ENCODE measurements at regions not wholly inside any gene's neighbourhood (a gene's known extent, or its start where the extent isn't known, plus 50 kb on each side); places are given as distances from the start of the nearest gene placed in this dataset.

DNA sequence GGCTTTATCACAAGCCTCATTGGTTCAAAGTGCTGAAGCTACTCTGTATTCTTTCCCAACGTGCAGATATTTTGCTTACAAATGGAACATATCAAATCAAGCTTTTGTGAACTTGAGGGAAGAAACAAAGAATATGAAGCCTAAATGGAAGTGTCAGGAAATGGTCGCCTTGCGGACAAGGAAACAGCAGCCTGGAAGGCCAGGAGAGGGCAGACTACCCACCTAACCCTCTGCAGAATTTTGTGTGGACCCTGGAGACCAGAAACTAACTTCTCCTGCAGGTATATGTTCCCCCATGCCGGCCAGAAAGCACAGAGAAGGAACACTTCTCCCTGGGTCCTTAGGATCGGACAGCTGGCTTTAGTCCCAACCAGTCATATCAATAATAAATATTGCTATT is 1425.8 kb downstream of the PCDH7 start:
- no peak for TF ChIP-seq GATA2 (IDR thresholded peaks at IDR 0.05; ENCODE audit: low read depth, low read length)
- no peak for TF ChIP-seq GATA3 (IDR thresholded peaks at IDR 0.05; ENCODE audit: low read depth, low read length)

DNA sequence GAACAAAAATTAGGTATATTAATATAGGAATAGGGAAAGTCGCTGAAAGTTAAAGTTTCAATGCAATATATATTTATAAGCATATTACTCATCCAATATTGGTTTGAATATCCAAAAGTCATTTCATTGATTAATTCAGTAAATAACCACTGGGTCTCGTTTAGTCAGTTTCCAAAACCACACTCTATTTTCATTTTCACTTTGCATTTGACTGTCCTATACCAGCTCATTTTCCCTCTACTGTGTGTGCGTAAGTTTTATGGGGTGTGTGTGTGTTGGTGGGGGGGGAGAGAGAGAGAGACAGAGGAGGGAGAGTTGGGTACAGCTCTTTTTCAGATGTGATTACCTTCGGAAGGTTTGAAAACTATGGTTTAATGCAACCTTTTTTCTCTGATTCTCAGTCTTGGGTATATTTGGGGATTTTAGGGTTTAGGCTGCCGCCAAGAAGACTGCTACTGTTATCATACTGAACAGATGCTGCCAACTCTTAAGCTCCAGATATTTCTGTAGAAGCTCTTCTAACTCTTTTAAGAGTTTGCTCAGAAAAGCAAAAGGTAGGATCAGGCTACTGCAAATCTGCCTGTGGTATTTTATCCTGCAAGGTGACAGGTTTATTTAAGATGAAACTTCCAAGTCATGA is 1427.4 kb downstream of the PCDH7 start:
- TF ChIP-seq GATA3 (IDR thresholded peaks at IDR 0.05; ENCODE audit: low read depth, low read length) (no peak), GATA2 (IDR thresholded peaks at IDR 0.05; ENCODE audit: low read depth, low read length) (no peak)

DNA sequence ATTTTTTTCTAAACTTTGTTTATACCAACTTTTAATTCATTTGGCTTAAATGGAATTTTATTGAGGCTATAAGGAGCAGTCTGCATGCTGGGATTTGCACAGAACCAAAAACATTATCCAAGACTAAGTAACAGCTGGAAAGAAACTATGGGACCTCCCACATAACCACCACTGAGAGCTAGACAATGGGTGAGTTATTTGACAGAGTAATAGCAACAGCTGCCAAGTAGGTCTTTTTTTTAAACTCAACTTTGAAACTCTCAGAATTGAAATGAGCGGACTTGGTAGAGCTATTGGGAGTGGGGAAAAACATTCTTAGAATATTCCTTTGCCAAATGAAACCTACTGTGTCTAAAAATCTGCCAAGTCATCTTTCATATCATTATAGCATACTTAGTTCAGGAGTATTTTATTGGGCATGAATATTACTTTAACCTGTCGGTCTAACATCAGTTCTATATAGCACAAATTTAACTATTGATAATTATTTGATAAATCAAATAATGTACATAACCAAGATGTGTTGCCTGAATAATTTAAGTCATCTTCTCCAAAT is 1428.0 kb downstream of the PCDH7 start:
- no peak for TF ChIP-seq GATA2 (IDR thresholded peaks at IDR 0.05; ENCODE audit: low read depth, low read length)
- no peak for TF ChIP-seq GATA3 (IDR thresholded peaks at IDR 0.05; ENCODE audit: low read depth, low read length)

DNA sequence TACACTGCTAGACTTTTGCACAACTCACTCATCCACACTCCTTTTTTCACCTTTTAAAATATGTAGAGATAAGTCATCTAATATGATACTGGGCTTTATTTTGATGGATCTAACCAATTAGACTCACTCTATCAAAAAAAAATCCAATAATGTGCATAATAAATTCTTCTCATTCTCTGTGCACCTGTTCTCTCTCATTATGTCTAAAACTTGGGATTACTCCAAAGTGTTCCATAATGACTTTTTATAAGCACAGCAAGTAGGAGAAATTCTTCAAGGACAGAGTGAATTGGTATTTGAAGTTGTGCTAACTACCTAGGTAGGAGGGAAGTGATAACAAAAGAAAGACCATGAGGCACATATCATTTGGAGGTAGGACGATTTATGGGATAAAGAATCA is 1438.8 kb downstream of the PCDH7 start:
- TF ChIP-seq GATA3 (IDR thresholded peaks at IDR 0.05; ENCODE audit: low read depth, low read length) (no peak), GATA2 (IDR thresholded peaks at IDR 0.05; ENCODE audit: low read depth, low read length) (no peak)

DNA sequence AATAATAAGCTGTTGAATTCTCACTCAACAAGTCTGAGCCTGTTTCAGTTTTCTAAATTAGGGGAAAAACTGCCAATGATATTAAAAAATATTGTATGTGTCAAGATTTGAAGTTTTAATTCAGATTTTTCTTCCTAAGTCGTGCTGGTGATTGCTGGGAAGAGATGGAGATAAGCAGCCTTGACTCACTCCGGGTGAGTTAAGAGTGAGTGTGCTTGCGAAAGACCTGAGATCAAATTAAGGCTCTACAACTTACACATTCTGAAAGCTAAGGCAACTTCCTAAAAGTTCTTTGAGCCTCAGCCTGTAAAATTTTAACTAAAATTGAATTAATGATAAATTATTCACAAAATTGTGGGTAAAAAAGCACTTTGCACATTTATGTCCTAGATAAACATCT is 1441.2 kb downstream of the PCDH7 start:
- TF ChIP-seq GATA2 (IDR thresholded peaks at IDR 0.05; ENCODE audit: low read depth, low read length) (no peak), GATA3 (IDR thresholded peaks at IDR 0.05; ENCODE audit: low read depth, low read length) (no peak)

DNA sequence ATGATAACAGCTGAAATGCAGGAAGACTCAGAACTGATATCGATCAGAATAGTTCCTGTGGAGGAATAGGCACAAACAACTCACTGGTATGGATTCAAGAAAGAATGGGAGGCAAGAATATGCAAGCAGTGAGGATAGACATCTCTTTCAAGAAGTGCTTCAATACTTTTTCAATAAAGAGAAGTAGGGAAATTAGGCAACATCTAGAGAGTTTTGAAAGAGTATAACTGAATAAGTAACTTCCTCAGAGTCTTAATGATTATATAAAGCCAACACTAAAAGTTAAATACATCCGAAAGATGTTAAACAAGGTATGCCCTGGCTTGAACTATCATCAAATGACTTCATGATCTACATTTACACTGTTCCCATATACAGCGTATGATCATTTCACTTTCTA is 1443.0 kb downstream of the PCDH7 start:
- TF ChIP-seq GATA2 (IDR thresholded peaks at IDR 0.05; ENCODE audit: low read depth, low read length) (no peak), GATA3 (IDR thresholded peaks at IDR 0.05; ENCODE audit: low read depth, low read length) (no peak)

DNA sequence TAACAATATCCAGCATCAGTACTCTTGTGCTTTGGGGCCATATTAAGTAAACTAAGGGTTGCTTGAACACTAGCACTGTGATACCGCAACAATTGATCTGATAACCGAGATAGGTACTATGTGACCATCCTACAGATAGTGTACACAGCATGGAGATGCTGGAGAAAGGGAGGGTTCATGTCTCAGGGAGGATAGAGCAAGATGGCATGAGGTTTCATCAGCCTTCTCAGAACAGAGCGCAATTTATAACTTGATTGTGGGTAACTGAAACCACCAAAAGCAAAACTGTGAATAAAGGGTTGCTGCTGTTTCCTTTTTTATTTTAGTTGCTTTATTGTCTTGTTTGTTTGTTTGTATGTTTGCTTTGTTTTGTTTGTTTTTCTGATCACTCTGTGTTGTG is 1449.7 kb downstream of the PCDH7 start:
- TF ChIP-seq GATA2 (IDR thresholded peaks at IDR 0.05; ENCODE audit: low read depth, low read length) (no peak), GATA3 (IDR thresholded peaks at IDR 0.05; ENCODE audit: low read depth, low read length) (no peak)

DNA sequence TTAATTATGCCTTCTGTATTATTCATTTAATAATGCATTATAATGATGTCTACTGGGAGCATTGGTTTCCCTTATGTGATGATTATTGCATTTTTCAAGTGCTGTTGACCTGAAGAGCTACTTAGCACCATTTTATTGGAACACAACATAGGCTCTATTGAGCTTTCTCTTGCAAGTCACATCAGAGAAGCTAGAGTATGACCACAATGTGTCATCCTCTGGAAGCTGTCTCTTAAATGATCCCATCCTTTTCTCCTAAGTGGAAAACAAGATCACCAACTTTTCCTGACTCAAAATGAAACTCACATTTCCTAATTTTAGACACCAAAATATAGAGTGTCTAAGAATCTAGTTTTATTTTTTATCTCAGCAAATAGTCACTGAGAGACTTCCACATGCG is 1451.9 kb downstream of the PCDH7 start:
- TF ChIP-seq GATA3 (IDR thresholded peaks at IDR 0.05; ENCODE audit: low read depth, low read length) = no peak
- TF ChIP-seq GATA2 (IDR thresholded peaks at IDR 0.05; ENCODE audit: low read depth, low read length) = no peak

DNA sequence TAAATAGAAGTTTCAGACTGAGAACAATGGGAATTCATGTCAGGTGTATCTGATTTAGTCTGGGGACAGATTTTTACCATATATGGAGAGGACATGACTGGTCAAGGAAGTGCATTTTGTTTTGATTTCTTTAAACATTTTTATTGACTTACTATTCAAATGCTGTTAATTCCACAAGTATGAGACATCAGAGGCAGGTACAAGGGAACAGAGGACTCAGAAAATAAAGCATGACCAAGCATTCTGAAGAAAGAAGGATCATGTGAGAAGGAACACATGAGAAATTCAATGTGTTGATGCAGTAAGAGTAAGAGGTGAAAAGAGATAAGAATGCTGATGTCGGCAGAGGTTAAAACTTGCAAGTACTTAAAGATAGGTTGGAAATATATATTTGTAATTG is 1452.6 kb downstream of the PCDH7 start:
- no peak for TF ChIP-seq GATA3 (IDR thresholded peaks at IDR 0.05; ENCODE audit: low read depth, low read length)
- no peak for TF ChIP-seq GATA2 (IDR thresholded peaks at IDR 0.05; ENCODE audit: low read depth, low read length)

DNA sequence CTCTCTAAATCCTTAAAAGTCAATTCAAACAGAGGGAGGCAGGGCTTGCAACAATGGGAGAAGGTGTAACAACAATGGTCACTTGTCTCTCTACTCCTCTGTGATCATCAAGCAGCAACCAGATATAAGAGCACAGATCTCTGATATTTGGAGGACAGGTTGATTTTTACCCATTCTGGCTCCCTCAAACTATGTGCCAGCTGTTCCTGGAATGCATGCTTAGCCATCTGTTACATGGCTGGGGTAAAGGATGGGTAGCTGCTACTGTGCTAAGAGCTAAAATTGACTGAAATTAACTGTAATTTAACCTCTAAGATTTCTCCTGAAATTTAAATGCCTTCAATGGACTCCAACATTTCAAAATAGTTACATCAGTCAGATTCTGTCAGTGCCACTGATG is 1459.9 kb downstream of the PCDH7 start:
- TF ChIP-seq GATA3 (IDR thresholded peaks at IDR 0.05; ENCODE audit: low read depth, low read length) = no peak
- TF ChIP-seq GATA2 (IDR thresholded peaks at IDR 0.05; ENCODE audit: low read depth, low read length) = no peak

DNA sequence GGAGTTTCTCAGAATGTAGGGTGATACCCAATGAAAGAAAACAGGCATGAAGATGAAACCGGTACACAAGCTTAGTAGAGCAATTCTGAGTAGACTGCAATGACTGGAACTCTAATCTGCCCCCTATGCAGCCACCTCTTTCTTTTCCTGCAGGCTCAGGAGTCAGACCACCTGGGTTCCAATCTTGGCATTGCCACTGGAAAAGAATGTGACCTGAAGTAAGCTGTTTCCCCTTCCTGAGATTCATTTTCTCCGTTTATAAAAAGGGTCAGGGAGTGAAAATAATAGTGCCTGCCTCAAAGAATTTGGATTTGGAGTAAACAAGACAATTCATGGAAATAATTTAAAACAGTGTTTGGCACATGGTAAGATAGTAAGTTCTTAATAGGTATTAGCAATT is 1464.0 kb downstream of the PCDH7 start:
- TF ChIP-seq GATA3 (IDR thresholded peaks at IDR 0.05; ENCODE audit: low read depth, low read length) = no peak

DNA sequence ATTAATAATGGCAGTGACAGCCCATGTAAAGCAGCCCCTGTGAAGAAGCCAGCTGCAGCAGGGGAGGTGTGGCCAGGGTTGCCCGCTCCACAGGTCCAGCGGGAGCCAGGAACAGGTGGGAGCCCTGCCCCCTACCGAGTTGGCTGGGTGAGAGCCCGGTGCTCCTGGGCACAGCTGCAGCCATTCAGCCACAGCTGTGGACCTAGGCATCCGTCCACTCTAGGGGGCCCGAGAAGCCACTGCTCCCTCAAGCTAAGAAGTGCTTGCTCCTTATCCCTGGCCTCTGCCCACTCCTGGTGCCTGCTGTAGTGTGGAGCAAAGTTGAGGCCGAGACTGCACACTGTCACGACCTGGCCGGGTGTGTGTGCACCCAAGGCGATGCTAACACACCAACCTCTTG is 1469.0 kb downstream of the PCDH7 start:
- TF ChIP-seq GATA2 (IDR thresholded peaks at IDR 0.05; ENCODE audit: low read depth, low read length) = no peak
- TF ChIP-seq GATA3 (IDR thresholded peaks at IDR 0.05; ENCODE audit: low read depth, low read length) = no peak

DNA sequence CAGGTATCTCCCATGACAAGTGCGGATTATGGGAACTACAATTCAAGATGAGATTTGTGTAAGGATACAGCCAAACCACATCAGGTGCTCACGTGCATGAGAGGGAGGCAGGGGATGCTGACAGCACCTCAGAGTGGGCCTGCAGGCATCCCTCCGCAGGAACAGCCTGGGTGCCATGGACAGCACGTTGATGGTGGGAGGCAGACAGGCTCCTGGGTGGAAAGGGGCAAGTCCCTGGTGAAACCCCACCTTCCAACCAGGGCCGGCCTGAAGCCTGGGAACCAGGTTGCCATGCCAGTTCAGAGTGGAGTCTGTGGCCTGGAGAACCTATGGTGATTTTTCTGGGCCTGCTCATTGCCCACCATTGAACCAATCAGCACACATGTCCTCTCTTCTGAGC is 1469.6 kb downstream of the PCDH7 start:
- TF ChIP-seq GATA3 (IDR thresholded peaks at IDR 0.05; ENCODE audit: low read depth, low read length) = no peak
- TF ChIP-seq GATA2 (IDR thresholded peaks at IDR 0.05; ENCODE audit: low read depth, low read length) = no peak

DNA sequence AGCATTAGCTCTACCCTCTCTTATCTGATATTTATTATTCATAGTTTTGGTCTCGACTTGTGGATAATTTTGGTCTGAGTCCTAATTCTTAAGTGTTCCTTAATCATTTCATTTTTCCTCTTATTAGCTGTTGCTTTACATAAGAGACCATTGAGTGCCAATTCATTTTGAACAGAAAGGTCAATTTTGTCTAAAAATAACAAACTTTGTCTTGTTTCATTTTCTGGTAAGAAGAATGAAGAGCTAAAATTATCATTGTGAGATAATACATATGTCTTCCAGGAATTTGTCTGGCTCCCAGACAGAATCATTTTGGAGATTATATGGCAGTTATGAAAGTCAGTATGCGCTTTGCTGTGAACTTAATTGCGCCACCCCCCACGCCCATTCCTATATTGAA is 1471.8 kb downstream of the PCDH7 start:
- TF ChIP-seq GATA2 (IDR thresholded peaks at IDR 0.05; ENCODE audit: low read depth, low read length) (no peak), GATA3 (IDR thresholded peaks at IDR 0.05; ENCODE audit: low read depth, low read length) (no peak)

DNA sequence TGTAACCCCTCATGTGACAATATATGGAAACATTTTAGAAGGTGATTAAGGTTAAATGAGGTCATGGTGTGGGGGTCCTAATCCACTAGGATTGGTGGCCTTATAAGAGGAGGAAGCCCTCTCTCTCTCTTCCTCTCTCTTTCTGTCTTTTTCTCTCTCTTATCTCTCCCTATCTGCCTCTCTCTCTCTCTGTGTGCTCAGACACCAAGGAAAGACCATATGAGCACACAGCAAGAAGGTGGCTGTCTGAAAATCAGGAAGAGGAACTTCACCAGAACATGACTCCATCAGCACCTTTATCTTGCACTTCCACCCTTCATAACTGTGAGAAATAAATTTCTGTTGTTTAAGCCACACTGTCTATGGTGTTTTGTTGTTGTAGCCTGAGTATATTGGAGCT is 1472.2 kb downstream of the PCDH7 start:
- TF ChIP-seq GATA2 (IDR thresholded peaks at IDR 0.05; ENCODE audit: low read depth, low read length) (no peak), GATA3 (IDR thresholded peaks at IDR 0.05; ENCODE audit: low read depth, low read length) (no peak)

DNA sequence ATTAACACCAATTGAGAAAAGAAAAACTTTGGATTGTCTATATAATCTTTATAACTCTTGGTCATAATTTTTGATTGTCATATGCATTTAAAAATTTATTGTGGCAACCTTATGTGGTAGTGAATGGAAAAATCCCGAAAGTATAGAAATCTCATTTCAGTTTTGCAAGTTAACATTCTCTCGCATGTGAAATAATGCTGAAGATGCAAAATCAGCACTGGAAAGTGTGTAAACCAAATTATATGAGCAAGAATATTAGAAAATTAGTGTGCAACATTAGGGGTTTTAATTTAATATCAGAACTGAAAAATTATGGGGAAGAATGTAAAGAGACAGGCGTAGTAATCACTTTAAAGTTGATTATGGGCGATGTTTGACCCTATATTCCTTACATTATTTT is 1472.8 kb downstream of the PCDH7 start:
- TF ChIP-seq GATA2 (IDR thresholded peaks at IDR 0.05; ENCODE audit: low read depth, low read length) (no peak), GATA3 (IDR thresholded peaks at IDR 0.05; ENCODE audit: low read depth, low read length) (no peak)

Data from SH-SY5Y (cell line).